SU-DHL-6 (cell line): ENCODE measurements at regions not wholly inside any gene's neighbourhood (a gene's known extent, or its start where the extent isn't known, plus 50 kb on each side); places are given as distances from the start of the nearest gene placed in this dataset.

Experiments used
- CTCF ChIP-seq: fragments of 200-600 bp; sonication (generic); IDR thresholded peaks from one replicate; pipeline ENCODE4 v1.5.1; 2017; ENCODE audit warnings: antibody characterized with exemption, mild to moderate bottlenecking, low read length, moderate library complexity; ENCODE audit not compliant: insufficient read depth, poor library complexity, severe bottlenecking
- EZH2phosphoT487 ChIP-seq: fragments of 200-600 bp; sonication (generic), shearing (Covaris generic); conservative IDR thresholded peaks from 2 replicates; pipeline ENCODE4 v1.6.1; 2018; ENCODE audit warnings: mild to moderate bottlenecking, antibody characterized with exemption, low read length, moderate library complexity, mixed read lengths

- TF ChIP-seq CTCF: no peak
- TF ChIP-seq EZH2phosphoT487: no peak
Observed at GRCh38 chr5:74186356-74187315, 453.9 kb downstream of the ENC1 start.
